GM12873 (cell line): ENCODE measurements at regions not wholly inside any gene's neighbourhood (a gene's known extent, or its start where the extent isn't known, plus 50 kb on each side); places are given as distances from the start of the nearest gene placed in this dataset.

Experiments used
- CTCF ChIP-seq: IDR thresholded peaks from 2 replicates; pipeline ENCODE4 v1.5.1; 2012; ENCODE audit warnings: low read depth, mild to moderate bottlenecking, moderate library complexity, low read length, control low read depth; ENCODE audit not compliant: insufficient read depth; ENCODE audit errors: missing control alignments

GRCh38 chr11:36736103-36736502 is 138.1 kb upstream of the RAG2 start:
- TF ChIP-seq CTCF, result no peak

- no peak for TF ChIP-seq CTCF
Measured at GRCh38 chr11:36730761-36731160, 132.7 kb upstream of the RAG2 start.

GRCh38 chr11:36729825-36730224 is 131.8 kb upstream of the RAG2 start:
- no peak for TF ChIP-seq CTCF

- no peak for TF ChIP-seq CTCF
Measured at GRCh38 chr11:36726420-36726819, 128.4 kb upstream of the RAG2 start.

GRCh38 chr11:36724742-36725385 is 126.8 kb upstream of the RAG2 start:
- no peak for TF ChIP-seq CTCF

GRCh38 chr11:36722421-36722820 is 124.4 kb upstream of the RAG2 start:
- no peak for TF ChIP-seq CTCF

GRCh38 chr11:36719358-36720107 is 121.5 kb upstream of the RAG2 start:
- no peak for TF ChIP-seq CTCF
